Activated T-helper 1 cell treated with anti-CD3 and anti-CD28 coated beads, Interleukin-12 subunit alpha, Interleukin-12 subunit beta, Interleukin-2, Interleukin-4 antibody, amounts not matched to agents 30 ng/mL and 10 ng/mL and 1 ng/mL, durations not matched to agents 14 hours and 24 hours and 36 hours (primary cell): ENCODE measurements at regions not wholly inside any gene's neighbourhood (a gene's known extent, or its start where the extent isn't known, plus 50 kb on each side); places are given as distances from the start of the nearest gene placed in this dataset.

Experiments
- DNase-seq: peaks from one replicate; pipeline ENCODE4 v3.0.0; 2021; ENCODE audit warnings: low spot score
- H3K27ac Mint-ChIP-seq: one replicate; pipeline ENCODE4 v1.8.0; 2021; ENCODE audit warnings: mild to moderate bottlenecking, mixed read lengths
- H3K27me3 Mint-ChIP-seq: one replicate; pipeline ENCODE4 v1.8.0; 2022; ENCODE audit warnings: mild to moderate bottlenecking, moderate library complexity, mixed read lengths; ENCODE audit not compliant: insufficient read depth
- H3K36me3 Mint-ChIP-seq: one replicate; pipeline ENCODE4 v1.8.0; 2021; ENCODE audit warnings: low read depth, mixed read lengths
- H3K4me1 Mint-ChIP-seq: one replicate; pipeline ENCODE4 v1.8.0; 2021; ENCODE audit warnings: low read depth, mixed read lengths
- H3K4me3 Mint-ChIP-seq: one replicate; pipeline ENCODE4 v1.8.0; 2021; ENCODE audit warnings: mild to moderate bottlenecking, moderate library complexity, mixed read lengths
- H3K9me3 Mint-ChIP-seq: one replicate; pipeline ENCODE4 v1.8.0; 2021; ENCODE audit warnings: mixed read lengths
- intact Hi-C: fragments of 100-400 bp; cut with micrococcal nuclease; formaldehyde crosslinking; loops from one replicate; pipeline ENCODE4 v1.15.1; 2024

DNA sequence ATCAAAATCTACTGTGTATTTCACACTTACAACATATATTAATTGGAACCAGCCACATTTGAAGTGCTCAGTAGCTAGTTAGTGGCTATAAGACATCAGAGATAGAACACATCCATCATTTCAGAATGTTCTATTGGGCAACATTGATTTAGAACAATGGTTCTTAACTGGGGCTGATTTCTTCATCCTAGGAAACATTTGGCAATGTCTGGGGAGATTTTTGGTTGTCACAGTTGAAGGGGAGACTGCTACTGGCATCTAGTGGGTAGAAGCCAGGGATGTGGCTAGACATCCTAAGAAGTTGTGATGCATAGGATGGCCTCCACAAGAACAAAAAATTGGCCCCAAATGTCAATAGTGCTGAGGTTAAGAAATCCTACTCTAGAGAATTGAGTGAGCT is 132.5 kb downstream of the OLIG3 start:
- Mint-ChIP-seq H3K9me3 (no peaks in the 10 kb centered on the region), H3K4me1 (peaks cover 28% of the 10 kb centered on the region), H3K4me3 (no peak overlapping the region), H3K36me3 (peaks cover 4% of the 10 kb centered on the region), H3K27ac (no peak overlapping the region), H3K27me3 (peaks cover 10% of the 10 kb centered on the region)
- intact Hi-C loops = loop anchor here (2.0 kb wide), 1 partner anchor 39 kb away; no protein-coding TSS in a partner anchor
- no peak for DNase-seq

GRCh38 chr6:137358273-137358672 is 135.9 kb downstream of the OLIG3 start:
- no peak for DNase-seq
- Mint-ChIP-seq H3K36me3 (peaks cover 2% of the 10 kb centered on the region), H3K4me3 (no peak overlapping the region), H3K27ac (no peak overlapping the region), H3K9me3 (no peaks in the 10 kb centered on the region), H3K4me1 (peaks cover 20% of the 10 kb centered on the region), H3K27me3 (peaks cover 15% of the 10 kb centered on the region)
- intact Hi-C loops = no loop called here

- intact Hi-C loops = no loop called here
- H3K4me3 Mint-ChIP-seq = no peak overlapping the region
- H3K27me3 Mint-ChIP-seq = peaks cover 15% of the 10 kb centered on the region
- no peak overlapping the region for H3K27ac Mint-ChIP-seq
- H3K9me3 Mint-ChIP-seq = no peaks in the 10 kb centered on the region
- DNase-seq = no peak
- peaks cover 20% of the 10 kb centered on the region for H3K4me1 Mint-ChIP-seq
- H3K36me3 Mint-ChIP-seq = peaks cover 2% of the 10 kb centered on the region
These were observed 136.3 kb downstream of the OLIG3 start for GRCh38 chr6:137357948-137358266.

- intact Hi-C loops = no loop called here
- Mint-ChIP-seq H3K27ac (no peak overlapping the region), H3K9me3 (no peaks in the 10 kb centered on the region), H3K27me3 (peaks cover 14% of the 10 kb centered on the region), H3K4me3 (no peak overlapping the region), H3K4me1 (peaks cover 17% of the 10 kb centered on the region), H3K36me3 (peaks cover under 1% of the 10 kb centered on the region)
- no peak for DNase-seq
These were observed 136.8 kb downstream of the OLIG3 start for GRCh38 chr6:137357263-137357947.

- no peaks in the 10 kb centered on the region for H3K36me3 Mint-ChIP-seq
- peaks cover 15% of the 10 kb centered on the region for H3K27me3 Mint-ChIP-seq
- H3K27ac Mint-ChIP-seq = no peak overlapping the region
- no peak overlapping the region for H3K4me3 Mint-ChIP-seq
- intact Hi-C loops = no loop called here
- H3K4me1 Mint-ChIP-seq = peaks cover 21% of the 10 kb centered on the region
- DNase-seq = no peak
- H3K9me3 Mint-ChIP-seq = no peaks in the 10 kb centered on the region
These were observed 134.7 kb upstream of the IFNGR1 start for GRCh38 chr6:137353842-137354397.

- Mint-ChIP-seq H3K36me3 (no peaks in the 10 kb centered on the region), H3K9me3 (no peaks in the 10 kb centered on the region), H3K27ac (no peak overlapping the region), H3K27me3 (peaks cover 15% of the 10 kb centered on the region), H3K4me1 (peaks cover 21% of the 10 kb centered on the region), H3K4me3 (no peak overlapping the region)
- DNase-seq = no peak
- intact Hi-C loops = no loop called here
These were observed 134.2 kb upstream of the IFNGR1 start for GRCh38 chr6:137353346-137353745.

GRCh38 chr6:137352859-137353258 is 133.7 kb upstream of the IFNGR1 start:
- H3K4me1 Mint-ChIP-seq = peaks cover 21% of the 10 kb centered on the region
- H3K27ac Mint-ChIP-seq = no peak overlapping the region
- DNase-seq = no peak
- H3K4me3 Mint-ChIP-seq = no peak overlapping the region
- H3K9me3 Mint-ChIP-seq = no peaks in the 10 kb centered on the region
- H3K27me3 Mint-ChIP-seq = peaks cover 15% of the 10 kb centered on the region
- intact Hi-C loops = no loop called here
- H3K36me3 Mint-ChIP-seq = no peaks in the 10 kb centered on the region

DNA sequence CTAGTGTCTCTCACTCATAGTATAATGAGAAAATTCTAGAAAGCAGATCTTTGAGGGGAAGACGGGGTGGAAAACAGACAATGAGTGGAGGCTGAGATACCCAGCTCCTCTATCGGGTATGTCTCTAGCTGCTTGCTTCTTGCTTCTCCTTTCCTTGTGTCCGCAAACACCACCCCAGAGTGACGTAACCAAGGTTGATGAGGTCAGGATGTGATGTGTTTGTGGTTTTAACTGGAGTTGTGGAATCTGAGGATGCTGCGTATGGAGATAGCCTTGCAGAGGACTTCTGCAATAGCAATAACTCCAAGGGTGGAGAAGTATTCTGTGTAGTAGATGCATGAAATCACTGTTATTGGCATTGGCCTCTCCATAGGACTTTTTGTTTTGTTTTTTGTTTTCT is 132.7 kb upstream of the IFNGR1 start:
- H3K4me3 Mint-ChIP-seq = no peak overlapping the region
- peaks cover 7% of the 10 kb centered on the region for H3K27me3 Mint-ChIP-seq
- DNase-seq = no peak
- H3K9me3 Mint-ChIP-seq = no peaks in the 10 kb centered on the region
- intact Hi-C loops = no loop called here
- no peaks in the 10 kb centered on the region for H3K36me3 Mint-ChIP-seq
- H3K4me1 Mint-ChIP-seq = peaks cover 21% of the 10 kb centered on the region
- H3K27ac Mint-ChIP-seq = no peak overlapping the region

- no peak overlapping the region for H3K27ac Mint-ChIP-seq
- H3K36me3 Mint-ChIP-seq = no peaks in the 10 kb centered on the region
- H3K4me1 Mint-ChIP-seq = peaks cover 21% of the 10 kb centered on the region
- intact Hi-C loops = no loop called here
- peaks cover 5% of the 10 kb centered on the region for H3K27me3 Mint-ChIP-seq
- no peak for DNase-seq
- no peak overlapping the region for H3K4me3 Mint-ChIP-seq
- no peaks in the 10 kb centered on the region for H3K9me3 Mint-ChIP-seq
These were observed 131.7 kb upstream of the IFNGR1 start for GRCh38 chr6:137350857-137351256.

GRCh38 chr6:137349856-137350830 is 131.0 kb upstream of the IFNGR1 start:
- Mint-ChIP-seq H3K9me3 (no peaks in the 10 kb centered on the region), H3K4me1 (peaks cover 21% of the 10 kb centered on the region), H3K36me3 (no peaks in the 10 kb centered on the region), H3K4me3 (no peak overlapping the region), H3K27ac (no peak overlapping the region), H3K27me3 (peaks cover 5% of the 10 kb centered on the region)
- DNase-seq = no peak
- intact Hi-C loops = no loop called here

- H3K4me1 Mint-ChIP-seq = peaks cover 16% of the 10 kb centered on the region
- DNase-seq = no peak
- intact Hi-C loops = no loop called here
- no peaks in the 10 kb centered on the region for H3K36me3 Mint-ChIP-seq
- no peak overlapping the region for H3K4me3 Mint-ChIP-seq
- H3K27ac Mint-ChIP-seq = no peak overlapping the region
- no peaks in the 10 kb centered on the region for H3K9me3 Mint-ChIP-seq
- peaks cover 14% of the 10 kb centered on the region for H3K27me3 Mint-ChIP-seq
These were observed 129.6 kb upstream of the IFNGR1 start for GRCh38 chr6:137348777-137349176.

GRCh38 chr6:137343241-137343640 is 124.1 kb upstream of the IFNGR1 start:
- H3K9me3 Mint-ChIP-seq = no peaks in the 10 kb centered on the region
- DNase-seq = no peak
- intact Hi-C loops = loop anchor here (5.0 kb wide), 1 partner anchor 144 kb away; no protein-coding TSS in a partner anchor
- peaks cover 23% of the 10 kb centered on the region for H3K27me3 Mint-ChIP-seq
- no peaks in the 10 kb centered on the region for H3K36me3 Mint-ChIP-seq
- H3K4me3 Mint-ChIP-seq = no peak overlapping the region
- no peak overlapping the region for H3K27ac Mint-ChIP-seq
- H3K4me1 Mint-ChIP-seq = peaks cover 23% of the 10 kb centered on the region
